Ammon's horn (tissue), 1 donor: ENCODE measurements at regions not wholly inside any gene's neighbourhood (a gene's known extent, or its start where the extent isn't known, plus 50 kb on each side); places are given as distances from the start of the nearest gene placed in this dataset.
A peak's percentile ranks its signal among the peaks of the same experiment; 100 is the strongest.

Experiments used
- DNase-seq: peaks from one replicate; pipeline ENCODE4 v3.0.0-alpha.2; 2016; ENCODE audit warnings: low spot score

DNA sequence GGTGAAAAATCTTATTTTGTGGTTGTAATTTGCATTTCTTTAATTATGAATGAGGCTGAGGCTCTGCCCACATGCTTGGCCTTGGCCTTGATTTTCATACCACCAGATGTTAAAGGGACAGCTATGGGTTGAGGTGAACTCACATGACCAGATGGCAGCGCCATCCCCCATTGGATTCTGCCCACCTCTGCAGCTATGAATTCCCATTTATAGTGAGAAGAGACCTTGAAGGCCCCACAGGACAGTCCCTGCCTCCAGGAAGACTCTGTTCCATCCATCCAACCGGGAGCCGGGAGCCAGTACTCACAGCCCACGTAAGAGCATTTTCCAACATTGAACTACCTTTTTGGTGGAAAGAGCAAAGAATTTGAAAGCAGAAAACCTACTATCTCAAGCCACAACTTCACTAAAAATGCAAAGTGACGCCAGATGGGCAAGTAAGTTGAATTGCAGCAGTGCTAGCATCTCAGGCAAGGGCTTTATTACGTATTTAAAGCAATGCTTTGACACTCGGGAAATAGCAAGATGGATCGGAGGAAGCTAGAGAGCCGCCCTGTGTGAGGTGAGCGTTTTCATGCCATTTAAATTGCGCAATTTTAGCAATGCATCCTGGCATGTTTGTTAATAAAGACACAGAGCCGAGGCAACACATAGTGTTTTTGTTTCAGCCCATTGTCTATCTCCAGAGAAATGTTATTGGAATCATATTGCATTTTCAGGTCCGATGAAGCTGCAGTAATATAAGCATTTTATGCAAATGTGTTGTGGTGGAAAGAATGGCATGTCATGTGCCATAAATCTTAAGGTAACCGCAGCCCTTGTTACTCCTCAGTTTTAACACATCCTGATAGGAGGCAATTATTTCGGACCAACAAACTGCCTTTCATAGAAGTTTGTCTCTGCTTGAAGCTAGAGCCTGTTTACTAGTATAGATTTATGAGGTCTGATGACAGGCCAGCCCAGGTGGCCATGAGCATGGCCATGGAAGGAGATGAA is 273.4 kb upstream of the TNRC6C start:
- DNase-seq, result no peak

DNA sequence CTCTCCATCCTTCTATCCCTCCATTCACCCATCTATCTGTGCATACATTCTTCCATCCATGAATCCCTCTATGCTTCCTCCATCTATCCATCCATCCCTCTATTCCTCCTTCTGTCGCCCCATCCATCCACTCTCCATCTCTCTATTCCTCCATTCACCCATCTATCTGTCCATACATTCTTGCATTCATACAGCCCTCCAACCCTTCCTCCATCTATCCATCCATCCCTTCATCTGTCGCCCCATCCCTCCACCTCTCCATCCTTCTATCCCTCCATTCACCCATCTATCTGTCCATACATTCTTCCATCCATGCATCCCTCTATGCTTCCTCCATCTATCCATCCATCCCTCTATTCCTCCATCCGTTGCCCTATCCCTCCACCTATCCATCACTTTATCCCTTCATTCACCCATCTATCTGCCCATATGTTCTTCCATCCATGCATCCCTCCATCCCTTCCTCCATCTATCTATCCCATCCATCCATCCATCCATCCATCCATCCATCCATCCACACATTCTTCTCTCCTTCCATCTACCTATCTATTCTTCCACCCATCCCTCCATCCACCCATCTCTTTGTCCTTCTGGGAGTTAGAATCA is 272.5 kb upstream of the TNRC6C start:
- no peak for DNase-seq

DNA sequence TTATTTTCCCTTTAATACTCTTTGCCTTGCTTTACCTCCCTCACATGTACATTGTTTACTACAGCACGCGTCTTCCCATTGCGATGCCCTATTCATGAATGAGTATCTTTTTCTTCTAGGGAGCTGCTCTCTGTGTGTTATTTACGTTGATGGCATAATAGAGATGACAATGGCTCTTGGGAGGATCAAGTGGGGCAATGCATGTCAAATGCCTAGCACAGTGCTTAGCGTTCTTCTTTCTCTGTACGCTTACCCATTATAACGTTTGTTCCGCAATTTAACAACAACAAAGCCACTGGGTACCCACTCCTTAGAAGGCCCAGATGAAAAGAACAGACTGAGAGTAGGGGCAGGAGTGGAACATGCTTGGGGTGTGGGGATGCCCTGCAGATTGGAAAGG is 271.6 kb upstream of the TNRC6C start:
- no peak for DNase-seq

DNA sequence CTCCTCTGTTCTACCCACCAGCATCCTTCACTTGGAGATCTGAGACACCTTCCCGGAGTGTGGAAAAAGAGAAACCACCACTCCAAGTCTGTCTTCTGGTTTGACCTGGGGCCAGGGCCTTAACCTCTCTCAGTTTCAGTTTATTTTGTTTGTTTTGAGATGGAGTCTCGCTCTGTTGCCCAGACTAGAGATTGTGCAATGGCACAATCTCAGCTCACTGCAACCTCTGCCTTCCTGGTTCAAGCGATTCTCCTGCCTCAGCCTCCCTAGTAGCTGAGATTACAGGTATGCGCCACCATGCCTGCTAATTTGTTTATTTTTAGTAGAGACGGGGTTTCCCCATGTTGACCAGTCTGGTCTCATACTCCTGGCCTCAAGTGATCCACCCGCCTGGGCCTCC is 271.1 kb upstream of the TNRC6C start:
- DNase-seq, result no peak

DNA sequence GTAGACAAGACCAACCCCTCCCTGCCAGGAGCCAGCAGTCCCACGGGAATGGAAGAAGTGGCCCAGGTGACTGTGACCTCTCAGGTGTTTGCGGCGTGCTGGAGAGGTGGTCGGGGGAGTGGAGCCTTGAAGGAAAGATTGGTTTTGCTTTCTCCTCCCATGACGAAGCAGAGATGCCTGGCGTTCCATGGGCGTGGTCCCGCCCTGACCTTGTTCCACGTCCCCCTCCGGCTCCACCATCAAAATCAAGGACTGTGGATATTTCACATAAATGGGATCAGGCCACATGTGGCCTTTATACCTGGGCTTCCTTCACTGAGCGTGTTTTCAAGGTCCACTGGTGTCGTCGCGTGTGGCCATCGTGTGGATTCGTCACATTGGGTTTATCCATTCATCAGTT is 270.6 kb upstream of the TNRC6C start:
- DNase-seq, result no peak

DNA sequence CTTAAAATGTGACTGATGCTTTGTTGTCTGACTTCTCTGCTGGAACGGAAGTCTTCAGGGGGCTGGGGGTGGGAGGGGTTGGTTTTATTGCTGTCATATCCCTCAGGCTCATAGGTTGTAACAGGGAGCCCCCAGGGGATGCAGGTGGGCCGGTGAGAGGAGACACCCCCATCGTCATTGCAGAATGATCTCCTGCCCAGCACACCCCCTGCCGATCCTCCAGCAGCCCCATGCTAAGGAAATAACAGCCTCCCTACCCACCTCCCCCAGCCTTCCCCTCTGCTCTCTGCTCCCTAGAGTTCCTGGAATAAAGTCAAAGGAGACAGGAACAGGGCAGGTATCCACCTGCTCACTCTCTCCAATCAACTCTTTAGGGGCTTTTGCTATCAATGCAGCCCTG is 270.1 kb upstream of the TNRC6C start:
- no peak for DNase-seq

DNA sequence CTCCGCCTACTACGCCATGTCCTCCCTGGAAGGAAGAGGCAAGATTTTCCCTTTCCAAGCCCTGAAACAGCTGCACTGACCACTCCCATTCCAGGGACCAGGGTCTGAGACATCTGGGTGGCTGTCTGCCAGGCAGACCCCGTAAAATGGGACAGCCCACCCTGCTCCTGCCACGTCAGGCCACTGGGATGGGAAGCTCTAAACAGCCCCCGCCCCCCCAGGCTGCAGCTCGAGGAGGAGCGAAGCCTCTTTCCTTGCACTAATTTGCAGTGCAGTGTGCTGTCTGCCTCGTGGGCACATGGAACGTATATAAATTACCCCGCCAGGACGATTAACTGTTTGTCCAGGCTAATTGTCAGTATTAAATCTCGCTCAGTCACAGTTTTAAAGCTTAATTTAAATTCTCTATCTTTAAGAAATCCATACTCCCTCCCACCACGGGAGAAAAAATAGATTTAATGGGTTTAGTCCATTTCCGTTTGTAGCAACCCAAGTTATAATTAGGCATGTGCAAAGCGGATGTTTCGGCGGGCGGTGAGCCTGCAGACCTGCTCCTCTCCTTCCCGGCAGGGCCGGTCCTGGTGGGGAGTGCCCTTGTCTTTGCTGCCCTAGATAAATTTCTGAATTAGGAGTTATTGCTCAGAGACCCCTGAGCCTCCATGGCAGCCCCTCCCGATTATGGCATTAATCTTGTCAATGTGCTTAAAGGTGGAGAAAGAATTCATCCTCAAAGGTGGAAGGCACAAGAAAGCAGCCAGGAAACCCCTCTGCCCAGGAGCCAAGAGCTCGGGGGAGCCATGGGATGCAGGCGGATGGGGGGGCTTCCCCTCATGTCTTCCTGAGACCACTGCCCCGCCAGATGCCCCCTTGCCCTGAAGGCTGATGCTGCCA is 268.0 kb upstream of the TNRC6C start:
- DNase-seq, result no peak

DNA sequence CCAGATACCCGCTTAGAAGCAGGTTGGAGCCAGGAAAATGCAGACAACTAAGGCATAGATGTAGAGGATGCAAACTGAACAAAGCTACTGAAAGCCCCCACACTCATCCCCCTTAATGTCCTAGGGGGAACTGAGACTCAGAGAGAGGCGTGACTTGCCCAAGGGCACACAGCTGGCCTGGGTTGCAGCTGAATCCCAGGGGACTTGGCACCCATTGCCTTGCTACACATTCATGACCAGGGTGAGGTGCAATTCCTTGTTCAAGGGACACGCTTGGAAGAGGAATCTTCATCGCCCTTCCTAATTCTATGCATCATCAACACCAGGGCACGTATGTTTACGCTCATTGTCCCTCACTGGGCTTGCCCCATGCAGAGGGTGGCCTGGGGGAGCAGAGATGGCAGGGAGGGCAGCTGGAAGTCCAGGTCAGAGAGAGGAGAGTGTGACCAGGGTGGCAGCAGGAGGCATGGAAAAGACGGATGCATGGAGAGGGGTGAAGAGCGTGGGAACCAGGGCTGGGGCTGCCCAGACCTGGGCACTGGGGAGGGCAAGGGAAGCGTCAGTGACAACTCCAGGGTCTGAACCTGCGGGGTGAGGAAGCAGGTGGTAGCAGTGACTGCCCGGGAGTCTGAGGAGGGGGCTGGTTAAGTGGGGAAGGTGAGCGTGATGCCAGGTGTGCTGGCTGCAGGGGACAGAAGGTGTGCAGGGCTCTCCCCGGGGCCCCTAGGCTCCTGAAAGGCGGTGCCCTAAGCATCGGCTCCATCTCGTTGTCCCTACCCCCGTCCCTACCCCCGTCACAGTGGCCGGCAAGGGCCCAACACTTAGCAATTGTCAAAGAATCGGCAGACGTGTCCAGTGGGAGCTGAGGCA is 267.1 kb upstream of the TNRC6C start:
- no peak for DNase-seq

DNA sequence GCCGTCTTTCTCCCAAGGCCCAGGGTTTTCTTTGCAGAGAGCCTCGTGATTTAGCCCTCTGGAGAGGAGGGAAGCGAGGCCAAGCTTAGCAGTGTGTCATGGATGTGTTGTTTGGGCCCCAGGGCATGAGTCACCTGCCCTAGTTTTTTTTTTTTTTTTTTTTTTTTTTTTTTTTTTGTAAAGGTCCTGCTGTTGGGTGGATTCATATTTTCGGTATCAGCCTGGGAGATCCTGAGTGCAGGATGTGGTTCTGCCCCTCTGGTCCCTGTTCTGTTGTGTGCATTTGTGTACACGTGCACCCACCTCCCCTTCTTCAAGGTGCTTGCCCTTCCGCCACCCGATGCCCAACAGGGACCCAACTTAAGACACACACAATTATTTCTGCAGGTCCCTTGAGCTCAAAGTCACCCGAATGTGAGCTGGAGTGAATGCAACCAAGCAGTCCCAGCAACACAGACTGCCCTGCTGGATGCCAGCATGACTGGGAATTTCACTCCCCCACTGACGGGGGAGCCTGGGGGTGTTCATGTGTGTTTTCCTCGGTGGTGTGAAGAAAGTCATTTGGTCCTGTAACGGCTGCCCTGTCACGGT is 265.8 kb upstream of the TNRC6C start:
- DNase-seq, result no peak

DNA sequence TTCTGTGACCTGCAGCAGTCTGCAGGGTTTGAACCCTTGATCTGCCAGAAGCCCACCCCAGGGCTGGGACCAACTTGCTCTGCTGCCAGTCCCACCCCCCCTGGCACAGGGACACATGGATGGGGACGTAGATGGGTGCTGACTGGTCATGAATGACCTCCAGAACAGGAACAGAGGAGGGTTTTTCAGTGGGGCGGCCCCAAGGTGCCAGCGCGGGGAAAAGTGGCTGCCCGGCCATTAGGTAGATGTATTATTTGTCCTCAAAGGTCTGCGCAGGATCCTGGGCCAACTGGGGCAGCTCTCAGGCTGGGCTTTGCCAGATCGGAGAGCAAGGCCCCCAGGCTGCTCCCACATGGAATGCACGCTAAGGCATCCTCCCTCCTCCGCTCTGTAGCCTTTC is 265.2 kb upstream of the TNRC6C start:
- no peak for DNase-seq

DNA sequence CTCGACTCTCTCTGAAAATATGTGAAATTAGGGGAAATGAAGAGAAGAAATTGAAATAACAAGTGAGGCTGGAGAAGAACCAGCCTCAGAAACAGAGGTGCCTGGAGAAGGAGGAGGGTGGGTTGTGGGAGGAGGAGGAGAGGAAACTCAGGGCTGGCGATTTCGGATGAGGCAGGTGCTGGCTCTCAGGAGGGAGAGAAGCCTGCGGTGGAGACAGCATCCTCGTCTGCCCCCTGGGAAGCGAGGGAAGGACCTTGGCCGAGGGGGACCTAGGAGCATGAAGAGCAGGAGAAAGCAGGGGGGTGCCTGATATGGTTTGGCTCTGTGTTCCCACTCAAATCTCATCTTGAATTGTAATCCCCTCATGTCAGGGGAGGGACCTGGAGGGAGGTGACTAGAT is 264.7 kb upstream of the TNRC6C start:
- DNase-seq, result no peak

DNA sequence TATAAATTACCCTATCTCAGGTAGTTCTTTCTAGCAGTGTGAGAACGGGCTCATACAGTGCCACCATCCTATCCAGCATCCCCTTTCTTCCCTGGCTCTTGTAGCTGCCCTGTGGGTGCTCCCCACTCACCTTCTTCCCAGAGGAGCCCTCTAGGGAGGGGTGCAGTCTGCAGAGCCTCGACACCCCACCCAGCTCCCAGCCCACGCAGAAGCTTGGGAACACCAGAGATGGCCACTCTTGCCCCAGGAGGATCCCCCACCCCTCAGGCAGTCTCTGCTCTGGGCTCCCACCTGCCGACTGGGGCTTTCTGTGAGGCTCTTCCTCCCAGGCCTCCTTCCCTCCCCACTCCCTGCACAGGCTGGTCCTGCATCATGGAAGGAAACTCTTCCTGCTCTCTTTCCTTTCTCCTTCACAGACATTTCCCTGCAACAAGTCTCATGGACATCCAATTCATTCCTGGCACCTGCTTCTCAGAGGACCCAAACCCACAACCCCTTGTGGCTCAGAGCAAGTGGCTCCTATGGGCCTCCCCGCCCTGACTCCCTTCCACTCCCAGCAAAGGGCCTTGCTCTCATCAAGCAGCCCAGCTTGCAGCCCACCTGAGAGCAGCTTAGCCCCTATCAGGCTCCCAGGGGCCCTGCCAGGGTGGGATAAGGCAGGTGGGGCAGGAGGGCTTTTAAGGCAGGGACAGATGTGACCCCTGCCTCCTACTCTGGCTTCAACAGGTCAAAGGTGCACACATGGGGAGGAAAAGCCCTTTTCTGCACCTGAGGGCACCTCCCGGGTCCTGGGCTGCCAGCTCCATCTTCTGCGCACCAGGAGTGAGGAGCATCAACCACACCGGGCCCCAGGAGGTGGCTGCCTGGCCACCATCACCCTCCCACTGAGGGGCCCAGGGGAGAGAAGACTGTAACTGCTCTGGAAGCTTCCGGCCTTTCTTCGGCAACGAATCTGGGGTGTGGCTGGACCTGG is 263.8 kb upstream of the TNRC6C start:
- DNase-seq, result no peak

DNA sequence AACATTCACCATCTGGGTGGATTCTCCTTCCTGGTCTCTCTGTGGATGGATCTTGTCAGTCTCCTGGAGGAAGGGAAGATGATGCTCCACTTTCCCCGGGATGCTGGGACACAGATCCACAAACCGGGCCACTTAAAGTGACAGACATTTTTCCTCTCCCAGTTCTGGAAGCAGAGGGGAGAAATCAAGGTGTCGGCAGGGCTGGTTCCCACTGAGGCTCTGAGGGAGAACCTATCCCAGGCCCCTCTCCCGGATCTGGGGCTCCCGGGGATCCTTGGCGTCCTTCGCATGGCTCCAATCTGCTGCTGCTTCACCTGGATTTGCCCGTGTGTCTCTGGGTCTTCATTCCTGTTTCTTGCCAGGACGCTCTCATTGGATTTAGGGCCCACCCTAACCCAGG is 263.1 kb upstream of the TNRC6C start:
- DNase-seq, result no peak

DNA sequence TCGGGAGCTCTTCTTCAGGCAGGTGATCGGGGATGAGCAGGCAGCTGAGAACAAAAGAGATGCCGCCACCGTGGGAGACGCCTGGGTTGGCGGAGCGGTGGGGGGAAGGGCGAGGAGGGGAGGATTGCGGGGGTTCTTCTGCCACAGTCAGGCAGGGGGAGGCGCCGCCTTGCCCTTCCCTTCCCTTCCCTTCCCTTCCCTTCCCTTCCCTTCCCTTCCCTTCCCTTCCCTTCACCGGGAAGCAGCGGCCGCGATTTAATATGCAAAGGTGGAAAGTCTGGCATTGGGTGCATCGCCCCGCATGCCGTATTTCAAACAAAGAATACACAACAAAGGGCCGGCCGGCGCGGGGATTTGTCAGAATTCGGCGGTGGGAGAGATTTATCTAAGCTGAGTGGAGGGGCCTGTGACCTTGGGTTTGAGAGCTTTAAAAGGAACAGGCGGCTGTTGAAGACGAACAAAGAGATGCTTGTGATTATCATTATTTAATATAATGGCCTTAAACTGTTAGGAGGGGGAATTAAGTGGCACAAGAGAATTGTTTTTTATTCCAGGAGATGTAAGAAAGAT is 262.3 kb upstream of the TNRC6C start:
- no peak for DNase-seq

DNA sequence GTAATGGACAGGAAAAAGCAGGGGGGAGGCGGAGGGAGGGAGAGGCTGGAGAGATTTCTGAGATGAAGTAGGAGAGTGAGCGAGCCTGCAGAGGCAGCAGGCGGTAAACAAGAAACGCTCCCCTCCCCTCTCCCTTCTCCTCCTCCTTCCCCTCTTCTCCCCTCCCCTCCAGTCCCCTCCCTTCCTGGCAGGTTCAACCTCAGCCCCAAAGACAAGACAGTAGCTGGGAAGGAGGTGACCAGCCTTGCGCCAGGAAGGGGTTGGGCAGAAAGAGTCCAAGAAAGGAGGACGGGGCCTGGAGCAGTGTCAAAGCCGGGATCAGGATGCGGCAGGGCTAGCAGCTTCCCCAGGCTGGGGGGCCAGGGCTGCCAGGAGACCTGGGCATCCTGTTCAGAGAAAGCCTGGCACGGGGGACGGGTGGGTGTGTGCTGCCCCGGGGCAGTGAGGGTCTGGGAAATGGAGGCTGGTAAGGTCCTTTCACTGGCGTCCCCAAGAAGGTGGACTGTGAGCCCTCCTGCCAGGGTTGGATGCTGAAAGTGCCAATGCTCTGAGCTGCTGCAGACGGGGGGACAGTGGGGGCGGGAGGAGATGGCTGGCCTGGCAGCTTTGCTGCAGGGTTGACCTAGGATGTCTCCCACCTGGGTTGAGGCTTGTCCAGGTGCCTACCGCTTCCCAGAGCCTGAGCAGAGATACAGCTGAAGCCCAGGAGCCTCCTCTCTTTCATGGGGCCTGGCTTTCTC is 261.6 kb upstream of the TNRC6C start:
- peak; percentile 17 for DNase-seq

DNA sequence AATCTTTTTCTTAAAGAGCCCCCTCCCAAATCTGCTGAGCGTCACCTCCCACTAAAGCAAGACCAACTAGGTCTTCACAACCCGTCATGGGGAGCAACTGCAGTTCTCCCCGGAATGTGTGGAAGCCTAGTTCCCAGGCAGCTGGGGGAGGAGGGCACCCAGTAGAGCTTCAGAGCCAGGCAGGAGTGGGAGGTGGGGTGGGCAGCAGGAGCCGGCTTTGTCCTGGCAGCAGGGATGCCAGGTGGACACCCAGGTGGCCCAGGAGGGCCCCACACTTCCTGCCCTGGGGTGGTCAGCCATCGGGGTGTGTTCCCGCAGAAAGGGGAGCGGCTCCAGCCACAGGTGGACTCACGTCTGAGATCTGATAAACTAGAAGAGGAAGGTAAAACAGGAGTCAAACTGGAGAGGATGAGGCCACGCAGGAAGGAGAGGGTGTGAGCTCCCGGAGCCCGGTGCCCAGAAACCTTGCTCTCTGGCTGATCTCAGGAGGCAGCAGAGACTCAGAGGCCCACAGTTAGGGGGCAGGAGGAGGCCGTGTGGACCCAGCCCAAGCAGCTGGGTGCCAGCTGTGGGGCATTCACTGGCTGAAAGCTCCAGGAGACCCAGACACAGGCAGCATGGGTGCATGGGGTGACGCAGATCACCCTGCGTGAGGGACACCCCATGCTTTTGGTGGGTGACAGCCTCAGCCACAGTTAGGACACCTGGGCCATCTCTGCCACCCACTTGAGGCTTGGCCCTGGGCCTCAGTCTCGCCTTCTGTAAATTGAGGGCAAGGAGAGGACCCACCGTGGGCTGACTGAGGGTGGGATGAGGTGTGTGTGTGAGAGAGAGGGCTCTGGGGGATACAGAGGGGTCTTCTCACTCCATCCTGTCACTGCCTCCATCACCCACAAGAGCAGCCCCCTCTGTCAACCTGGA is 260.8 kb upstream of the TNRC6C start:
- DNase-seq, result no peak

DNA sequence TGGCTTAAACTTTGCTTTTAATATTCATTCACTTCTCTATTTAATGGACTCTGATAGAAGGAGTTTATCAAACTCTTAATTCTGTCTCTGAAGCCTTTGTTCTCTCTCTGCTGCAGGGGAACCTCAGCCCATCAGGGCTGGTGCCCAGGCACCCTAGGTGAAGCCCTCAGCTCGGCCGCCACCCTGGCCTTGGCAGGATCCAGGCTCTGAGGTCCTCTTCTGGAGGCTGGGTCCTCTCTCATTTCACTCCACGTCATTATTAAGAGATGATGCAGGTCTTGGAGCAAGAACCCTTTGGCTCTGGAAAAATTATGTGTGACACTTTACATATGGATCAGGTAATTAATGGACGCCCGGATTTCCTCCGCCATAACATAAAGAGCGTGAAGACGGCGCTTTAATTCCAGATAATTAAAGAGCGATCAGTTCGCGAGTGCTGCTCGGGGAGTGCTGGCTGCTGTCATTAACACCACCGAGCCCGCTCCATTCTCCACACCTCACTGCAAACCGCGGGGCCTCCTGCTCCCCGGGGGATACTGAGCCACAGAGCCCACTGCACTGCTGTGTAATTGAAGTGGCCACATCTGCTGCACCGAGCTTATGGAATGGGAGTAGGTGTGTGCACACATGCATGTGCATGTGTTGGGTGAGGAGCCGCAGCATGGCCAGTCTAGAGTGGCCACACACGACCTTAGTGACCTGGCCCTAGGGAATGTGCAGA is 259.4 kb upstream of the TNRC6C start:
- DNase-seq, result no peak
